GM12873 (cell line): ENCODE measurements at regions not wholly inside any gene's neighbourhood (a gene's known extent, or its start where the extent isn't known, plus 50 kb on each side); places are given as distances from the start of the nearest gene placed in this dataset.

ENCODE experiments used
- TF ChIP-seq, protein P1 (sequence below): IDR thresholded peaks from 2 replicates; pipeline ENCODE4 v1.5.1; 2012; ENCODE audit warnings: low read depth, mild to moderate bottlenecking, moderate library complexity, low read length, control low read depth; ENCODE audit not compliant: insufficient read depth; ENCODE audit errors: missing control alignments

DNA sequence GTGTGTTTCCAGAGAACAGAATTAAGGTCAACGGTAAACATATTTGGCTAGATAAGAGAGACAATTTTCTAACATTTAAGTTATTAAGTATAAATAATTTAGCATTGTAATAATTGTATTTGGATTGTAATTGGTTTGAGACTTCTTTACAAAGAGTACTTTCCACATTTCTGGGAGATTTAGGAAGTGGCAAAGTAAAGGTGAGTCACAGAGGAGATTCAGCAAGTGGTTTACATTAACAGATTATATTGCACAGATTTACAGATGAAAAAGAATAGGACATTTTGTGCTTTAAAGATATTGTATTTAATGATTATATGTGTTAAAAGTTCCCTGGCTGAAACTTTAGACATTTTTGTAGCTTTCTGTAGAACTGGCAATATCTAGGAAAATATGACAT is 584.4 kb upstream of the AADAT start:
- TF ChIP-seq, protein P1, sequence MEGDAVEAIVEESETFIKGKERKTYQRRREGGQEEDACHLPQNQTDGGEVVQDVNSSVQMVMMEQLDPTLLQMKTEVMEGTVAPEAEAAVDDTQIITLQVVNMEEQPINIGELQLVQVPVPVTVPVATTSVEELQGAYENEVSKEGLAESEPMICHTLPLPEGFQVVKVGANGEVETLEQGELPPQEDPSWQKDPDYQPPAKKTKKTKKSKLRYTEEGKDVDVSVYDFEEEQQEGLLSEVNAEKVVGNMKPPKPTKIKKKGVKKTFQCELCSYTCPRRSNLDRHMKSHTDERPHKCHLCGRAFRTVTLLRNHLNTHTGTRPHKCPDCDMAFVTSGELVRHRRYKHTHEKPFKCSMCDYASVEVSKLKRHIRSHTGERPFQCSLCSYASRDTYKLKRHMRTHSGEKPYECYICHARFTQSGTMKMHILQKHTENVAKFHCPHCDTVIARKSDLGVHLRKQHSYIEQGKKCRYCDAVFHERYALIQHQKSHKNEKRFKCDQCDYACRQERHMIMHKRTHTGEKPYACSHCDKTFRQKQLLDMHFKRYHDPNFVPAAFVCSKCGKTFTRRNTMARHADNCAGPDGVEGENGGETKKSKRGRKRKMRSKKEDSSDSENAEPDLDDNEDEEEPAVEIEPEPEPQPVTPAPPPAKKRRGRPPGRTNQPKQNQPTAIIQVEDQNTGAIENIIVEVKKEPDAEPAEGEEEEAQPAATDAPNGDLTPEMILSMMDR = no peak

DNA sequence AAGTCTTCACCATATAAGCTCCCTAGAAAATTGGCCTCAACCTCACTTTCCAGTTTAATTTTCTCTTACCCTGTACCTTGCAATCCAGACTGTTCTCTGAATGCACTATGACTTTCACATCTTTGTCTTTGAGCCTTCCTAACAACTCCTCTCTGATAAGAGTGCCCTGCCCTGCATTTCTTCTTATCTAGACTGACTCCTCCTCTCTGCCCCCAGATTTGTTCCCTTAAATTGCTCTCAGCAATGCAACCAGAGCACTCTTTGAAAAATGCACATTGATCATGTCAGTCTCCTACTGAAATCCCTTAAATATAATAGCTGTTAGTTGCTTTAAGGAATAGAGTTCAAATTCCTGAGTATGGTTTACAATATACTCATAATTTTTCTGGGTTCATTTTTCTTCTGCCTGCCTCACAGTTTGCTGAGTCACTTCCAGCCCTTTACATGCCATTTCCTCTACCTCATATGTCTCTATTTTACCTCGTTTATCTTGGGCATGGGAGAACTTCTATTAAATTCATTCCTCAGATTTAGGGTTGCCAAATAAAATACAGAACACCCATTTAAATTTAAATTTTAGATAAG is 582.7 kb upstream of the AADAT start:
- TF ChIP-seq, protein P1 = no peak

DNA sequence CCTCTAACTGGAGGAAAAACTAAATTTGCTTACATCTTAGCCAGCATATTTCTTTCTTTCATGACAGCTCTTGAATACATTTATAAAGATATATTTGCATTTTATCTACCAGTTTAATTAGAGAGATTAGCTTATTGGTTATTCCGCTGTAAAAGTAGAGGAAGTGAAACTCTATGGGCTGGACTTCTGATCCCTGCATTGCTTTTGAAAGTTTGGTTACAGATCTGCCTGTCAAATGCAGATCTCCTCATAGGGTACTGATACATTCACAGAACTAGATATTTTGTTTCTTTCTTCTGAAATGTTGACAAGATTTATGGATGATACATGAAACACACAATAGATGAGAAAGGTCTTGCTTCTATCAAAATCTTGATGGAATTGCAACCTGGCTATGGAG is 581.4 kb upstream of the AADAT start:
- TF ChIP-seq, protein P1 = no peak

- TF ChIP-seq, protein P1 = no peak
Observed at GRCh38 chr4:170667814-170668213, 578.1 kb upstream of the AADAT start.

DNA sequence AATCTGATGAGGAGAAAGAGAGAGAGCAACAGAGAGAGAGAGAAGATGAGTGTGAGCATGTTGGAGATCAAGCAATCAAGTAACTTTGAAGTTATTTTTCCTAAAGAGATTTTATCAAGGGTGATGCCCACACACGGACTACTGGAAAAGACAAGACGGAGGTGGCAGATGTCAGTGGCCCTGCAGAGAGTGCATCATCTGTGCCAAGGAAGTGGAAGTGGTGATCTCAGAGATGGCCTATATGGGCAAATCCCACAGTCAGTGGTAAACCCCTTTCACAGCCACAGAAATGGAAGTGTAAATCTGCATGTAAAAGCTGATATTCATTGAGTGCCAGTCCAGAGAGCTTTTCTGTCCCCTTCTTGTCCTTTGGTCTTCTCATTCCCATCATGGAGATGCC is 577.2 kb upstream of the AADAT start:
- TF ChIP-seq, protein P1 = no peak

- TF ChIP-seq, protein P1 = no peak
Observed at GRCh38 chr4:170662250-170662649, 572.5 kb upstream of the AADAT start.

GRCh38 chr4:170657761-170658160 is 568.0 kb upstream of the AADAT start:
- TF ChIP-seq, protein P1 = no peak

GRCh38 chr4:170656506-170656905 is 566.8 kb upstream of the AADAT start:
- TF ChIP-seq, protein P1 = no peak
